B cell (primary cell): ENCODE measurements at regions not wholly inside any gene's neighbourhood (a gene's known extent, or its start where the extent isn't known, plus 50 kb on each side); places are given as distances from the start of the nearest gene placed in this dataset.

Experiments
- ATAC-seq: fragments of 200-7000 bp; cut with Tn5 transposase; one replicate; pipeline ENCODE4 v1.10.0; 2021; ENCODE audit warnings: low read depth, mild to moderate bottlenecking, moderate number of reproducible peaks, moderate library complexity
- CTCF ChIA-PET: fragments of 350-600 bp; sonication (Branson Sonifier 250); formaldehyde crosslinking; loops from one replicate; lab custom pipeline; 2021; ENCODE audit warnings: antibody characterized with exemption, inconsistent platforms; lab: Charles Lee
- POLR2A ChIA-PET: fragments of 350-600 bp; sonication (Branson Sonifier 250); formaldehyde crosslinking; loops from one replicate; lab custom pipeline; 2021; ENCODE audit warnings: antibody characterized with exemption; lab: Charles Lee
- DNase-seq: peaks from one replicate; pipeline ENCODE4 v3.0.0; 2013
- H2AFZ ChIP-seq: 2 replicates; pipeline ENCODE4 v1.6.1; 2012; ENCODE audit warnings: mild to moderate bottlenecking, low read depth, low read length; ENCODE audit not compliant: insufficient read depth, poor library complexity, severe bottlenecking
- H3K27ac ChIP-seq, 2 donors: 1 replicate in 1 of 2; 2 replicates in 1 of 2; pipeline ENCODE4 v1.5.1; 2012 to 2013; ENCODE audit warnings: low read length in 2 of 2, mild to moderate bottlenecking in 2 of 2, moderate library complexity in 1 of 2
- H3K27me3 ChIP-seq, 4 experiments: fragments of 200-600 bp in 1 of 4; sonication (generic) in 1 of 4; replicated peaks in 1 of 4; 1 replicate in 2 of 4; 2 replicates in 2 of 4; pipeline versions ENCODE4 v1.6.1 to v1.7.0; 2013 to 2016; ENCODE audit warnings: low read length in 3 of 4, mild to moderate bottlenecking in 2 of 4, mixed read lengths in 1 of 4, moderate library complexity in 1 of 4; ENCODE audit not compliant: insufficient read depth in 4 of 4, control insufficient read depth in 3 of 4; ENCODE audit errors: control extremely low read depth in 1 of 4
- H3K36me3 ChIP-seq, 2 experiments: replicated peaks in 1 of 2; 1 replicate in 1 of 2; 2 replicates in 1 of 2; pipeline versions ENCODE4 v1.6.1 to v1.7.1; 2013; ENCODE audit warnings: low read length in 1 of 2; ENCODE audit not compliant: insufficient read depth in 2 of 2, control insufficient read depth in 1 of 2; ENCODE audit errors: control extremely low read depth in 1 of 2, extremely low read depth in 1 of 2
- H3K4me1 ChIP-seq, 2 donors: fragments of 200-600 bp in 1 of 2; sonication (generic) in 1 of 2; 1 replicate in 1 of 2; 2 replicates in 1 of 2; pipeline versions ENCODE4 v1.5.1 to v1.6.1; 2013 to 2017; ENCODE audit warnings: low read length in 2 of 2; ENCODE audit not compliant: control insufficient read depth in 2 of 2, insufficient read depth in 2 of 2
- H3K4me2 ChIP-seq: replicated peaks from 2 replicates; pipeline ENCODE3; 2012; ENCODE audit warnings: mild to moderate bottlenecking, low read depth, low read length; ENCODE audit not compliant: poor library complexity, severe bottlenecking
- H3K4me3 ChIP-seq, 5 experiments: fragments of 200-600 bp in 1 of 5; sonication (generic) in 1 of 5; 1 replicate in 3 of 5; 2 replicates in 2 of 5; pipeline versions ENCODE4 v1.5.1 to v1.7.0; 2011 to 2016; ENCODE audit warnings: low read length in 4 of 5, mild to moderate bottlenecking in 4 of 5, low read depth in 2 of 5, control low read depth in 1 of 5, moderate library complexity in 1 of 5; ENCODE audit not compliant: insufficient read depth in 1 of 5; ENCODE audit errors: control extremely low read depth in 1 of 5, extremely low read depth in 1 of 5
- H3K79me2 ChIP-seq: fragments of 200-600 bp; sonication (generic); one replicate; pipeline ENCODE4 v1.6.0; 2016; ENCODE audit warnings: low read length; ENCODE audit not compliant: control insufficient read depth, insufficient read depth
- H3K9ac ChIP-seq: fragments of 200-600 bp; sonication (generic); 2 replicates; pipeline ENCODE4 v1.6.1; 2017; ENCODE audit warnings: mild to moderate bottlenecking, low read length, moderate library complexity
- H3K9me3 ChIP-seq, 3 donors: one replicate each; pipeline versions ENCODE4 v1.6.1 to v1.7.1; 2013; ENCODE audit warnings: low read length in 2 of 3; ENCODE audit not compliant: control insufficient read depth in 2 of 3, insufficient read depth in 1 of 3; ENCODE audit errors: control extremely low read depth in 1 of 3
- H4K20me1 ChIP-seq: 2 replicates; pipeline ENCODE4 v1.6.0; 2012; ENCODE audit warnings: mild to moderate bottlenecking, low read length; ENCODE audit not compliant: insufficient read depth, control insufficient read depth, poor library complexity, severe bottlenecking
- H3K27ac Mint-ChIP-seq: one replicate; pipeline ENCODE4 v1.8.0; 2021; ENCODE audit warnings: mixed read lengths
- H3K27me3 Mint-ChIP-seq: one replicate; pipeline ENCODE4 v1.8.0; 2021; ENCODE audit warnings: mixed read lengths
- H3K4me1 Mint-ChIP-seq: one replicate; pipeline ENCODE4 v1.8.0; 2021; ENCODE audit warnings: mixed read lengths
- H3K4me3 Mint-ChIP-seq: one replicate; pipeline ENCODE4 v1.8.0; 2021; ENCODE audit warnings: mixed read lengths
- H3K9me3 Mint-ChIP-seq: one replicate; pipeline ENCODE4 v1.8.0; 2022; ENCODE audit warnings: mixed read lengths; ENCODE audit not compliant: insufficient read depth
- CTCF ChIP-seq: fragments of 200-600 bp; IDR thresholded peaks from one replicate; pipeline ENCODE4 v1.8.0; 2022; ENCODE audit warnings: antibody characterized with exemption, mild to moderate bottlenecking
- EZH2 ChIP-seq: IDR thresholded peaks from 2 replicates; pipeline ENCODE4 v1.6.1; 2012; ENCODE audit warnings: borderline replicate concordance, low read depth, mild to moderate bottlenecking, moderate library complexity, low read length; ENCODE audit not compliant: insufficient read depth, poor library complexity, severe bottlenecking
- WGBS: methylation state at CpG from one replicate; pipeline ENCODE4 v1.1.5; 2013; ENCODE audit warnings: missing lambda C conversion rate; ENCODE audit not compliant: insufficient coverage; 5-methylcytosine and 5-hydroxymethylcytosine counted together
- intact Hi-C: fragments of 100-400 bp; cut with micrococcal nuclease; formaldehyde crosslinking; loops from one replicate; pipeline ENCODE4 v1.10.0; 2022

- H3K9ac ChIP-seq: no peak overlapping the region
- ATAC-seq (no peak), DNase-seq (no peak)
- no peak overlapping the region for H3K27ac Mint-ChIP-seq
- no peaks in the 10 kb centered on the region for H3K27me3 Mint-ChIP-seq
- no peaks in the 10 kb centered on the region for H3K4me1 Mint-ChIP-seq
- CTCF ChIA-PET: no interaction called here
- no peaks in the 10 kb centered on the region for H3K36me3 ChIP-seq
- no peaks in the 10 kb centered on the region for H3K9me3 ChIP-seq
- no peak overlapping the region for H3K4me3 Mint-ChIP-seq
- intact Hi-C loops: no loop called here
- no peak overlapping the region for H2AFZ ChIP-seq
- H3K4me2 ChIP-seq: no peak overlapping the region
- H3K9me3 Mint-ChIP-seq: peaks cover 8% of the 10 kb centered on the region
- H3K4me1 ChIP-seq: no peaks in the 10 kb centered on the region
- H4K20me1 ChIP-seq: no peaks in the 10 kb centered on the region
- H3K79me2 ChIP-seq: no peaks in the 10 kb centered on the region
- POLR2A ChIA-PET: no interaction called here
- TF ChIP-seq EZH2 (no peak), CTCF (no peak)
- no peak overlapping the region for H3K27ac ChIP-seq
- WGBS: 73% methylated on average over 1 of the region's 3 CpGs
- no peak overlapping the region for H3K4me3 ChIP-seq
- H3K27me3 ChIP-seq: no peaks in the 10 kb centered on the region
These were observed 346.2 kb upstream of the IMPG1 start for GRCh38 chr6:76418560-76419223.

GRCh38 chr6:76416821-76417605, 344.6 kb upstream of the IMPG1 start:
- Histone ChIP-seq H4K20me1 (no peaks in the 10 kb centered on the region), H3K79me2 (no peaks in the 10 kb centered on the region), H3K27me3 (no peaks in the 10 kb centered on the region), H2AFZ (no peak overlapping the region), H3K4me3 (no peak overlapping the region), H3K36me3 (no peaks in the 10 kb centered on the region), H3K27ac (no peak overlapping the region), H3K9me3 (no peaks in the 10 kb centered on the region), H3K9ac (no peak overlapping the region), H3K4me1 (no peaks in the 10 kb centered on the region), H3K4me2 (no peak overlapping the region)
- ChIA-PET CTCF (no interaction called here), POLR2A (no interaction called here)
- H3K4me3 Mint-ChIP-seq: no peak overlapping the region
- peaks cover 7% of the 10 kb centered on the region for H3K9me3 Mint-ChIP-seq
- no peak for ATAC-seq
- no peak overlapping the region for H3K27ac Mint-ChIP-seq
- intact Hi-C loops: no loop called here
- 55% methylated on average over 3 of the region's 5 CpGs for WGBS
- H3K27me3 Mint-ChIP-seq: no peaks in the 10 kb centered on the region
- TF ChIP-seq EZH2 (no peak), CTCF (no peak)
- no peaks in the 10 kb centered on the region for H3K4me1 Mint-ChIP-seq
- no peak for DNase-seq
